HFF-Myc (cell line): ENCODE measurements at regions not wholly inside any gene's neighbourhood (a gene's known extent, or its start where the extent isn't known, plus 50 kb on each side); places are given as distances from the start of the nearest gene placed in this dataset.

Experiments used
- DNase-seq: peaks from one replicate; pipeline ENCODE4 v3.0.0-alpha.2; 2011; ENCODE audit warnings: low read depth; ENCODE audit errors: extremely low read depth
- H3K4me3 ChIP-seq: replicated peaks from 2 replicates; pipeline ENCODE4 v1.5.1; 2011; ENCODE audit warnings: low read depth, mild to moderate bottlenecking, control low read depth, low read length
- TF ChIP-seq, protein P1 (sequence below): IDR thresholded peaks from 2 replicates; pipeline ENCODE4 v1.5.1; 2012; ENCODE audit warnings: mild to moderate bottlenecking, low read depth, low read length, control low read depth; ENCODE audit errors: missing control alignments

DNA sequence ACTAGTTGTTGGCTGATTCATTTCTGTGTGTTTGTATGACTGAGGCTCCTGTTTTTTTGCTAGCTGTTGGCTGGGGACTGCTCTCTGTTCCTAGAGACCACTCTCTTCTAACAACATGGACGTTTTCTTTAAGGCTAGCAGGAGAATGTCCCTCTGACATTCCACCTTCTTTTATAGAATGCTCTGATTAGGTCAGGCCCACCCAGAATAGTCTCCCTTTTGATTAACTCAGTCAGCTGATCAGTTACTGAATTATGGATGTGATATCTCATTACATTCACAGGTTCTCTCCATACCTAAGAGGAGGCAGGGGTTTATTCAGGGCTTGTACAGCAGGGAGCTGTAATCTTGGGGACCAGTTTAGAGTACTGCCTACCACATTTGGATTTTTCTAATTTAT, 175.6 kb upstream of the RHOBTB1 start:
- no peak overlapping the region for H3K4me3 ChIP-seq
- no peak for DNase-seq
- TF ChIP-seq, protein P1, sequence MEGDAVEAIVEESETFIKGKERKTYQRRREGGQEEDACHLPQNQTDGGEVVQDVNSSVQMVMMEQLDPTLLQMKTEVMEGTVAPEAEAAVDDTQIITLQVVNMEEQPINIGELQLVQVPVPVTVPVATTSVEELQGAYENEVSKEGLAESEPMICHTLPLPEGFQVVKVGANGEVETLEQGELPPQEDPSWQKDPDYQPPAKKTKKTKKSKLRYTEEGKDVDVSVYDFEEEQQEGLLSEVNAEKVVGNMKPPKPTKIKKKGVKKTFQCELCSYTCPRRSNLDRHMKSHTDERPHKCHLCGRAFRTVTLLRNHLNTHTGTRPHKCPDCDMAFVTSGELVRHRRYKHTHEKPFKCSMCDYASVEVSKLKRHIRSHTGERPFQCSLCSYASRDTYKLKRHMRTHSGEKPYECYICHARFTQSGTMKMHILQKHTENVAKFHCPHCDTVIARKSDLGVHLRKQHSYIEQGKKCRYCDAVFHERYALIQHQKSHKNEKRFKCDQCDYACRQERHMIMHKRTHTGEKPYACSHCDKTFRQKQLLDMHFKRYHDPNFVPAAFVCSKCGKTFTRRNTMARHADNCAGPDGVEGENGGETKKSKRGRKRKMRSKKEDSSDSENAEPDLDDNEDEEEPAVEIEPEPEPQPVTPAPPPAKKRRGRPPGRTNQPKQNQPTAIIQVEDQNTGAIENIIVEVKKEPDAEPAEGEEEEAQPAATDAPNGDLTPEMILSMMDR = no peak

DNA sequence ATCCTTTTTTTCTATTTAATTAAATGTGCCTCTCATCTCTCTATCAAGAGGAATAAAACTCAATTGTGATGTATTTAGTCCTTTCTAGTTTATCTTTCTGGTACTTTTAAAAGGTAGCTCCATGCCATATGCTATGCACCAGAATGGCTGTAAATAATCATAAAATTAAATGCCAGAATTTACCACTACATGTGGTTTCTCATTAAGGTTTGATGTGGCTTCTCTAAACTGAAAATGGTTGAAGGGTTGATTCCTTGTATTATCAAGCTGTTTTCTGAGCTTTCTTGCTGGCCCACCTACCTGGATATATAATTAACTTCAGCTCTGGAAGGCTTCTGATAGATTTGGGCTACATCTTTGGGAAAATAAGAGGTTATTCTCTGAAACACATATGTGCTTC, 171.9 kb upstream of the RHOBTB1 start:
- DNase-seq = no peak
- H3K4me3 ChIP-seq = no peak overlapping the region
- TF ChIP-seq, protein P1 = no peak

DNA sequence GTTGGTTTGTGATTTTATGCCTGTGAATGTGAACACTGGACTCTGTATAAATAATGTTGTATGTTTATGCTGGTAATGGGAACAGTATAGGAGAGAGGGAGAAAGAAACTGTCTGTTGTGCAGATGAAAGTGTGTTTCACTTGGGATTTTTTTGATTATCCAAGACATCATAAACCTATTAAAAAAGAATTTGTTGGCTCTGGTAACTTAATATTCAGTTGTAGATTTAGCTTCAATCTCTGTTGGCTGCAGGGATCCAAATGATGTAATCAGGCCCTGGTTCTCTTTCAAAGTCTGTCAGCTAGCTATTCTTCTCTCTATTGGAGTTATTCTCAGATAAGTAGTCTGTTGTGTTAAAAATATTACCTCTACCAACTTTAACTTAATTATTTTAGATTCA, 168.8 kb upstream of the RHOBTB1 start:
- H3K4me3 ChIP-seq = no peak overlapping the region
- no peak for DNase-seq
- TF ChIP-seq, protein P1 = no peak

DNA sequence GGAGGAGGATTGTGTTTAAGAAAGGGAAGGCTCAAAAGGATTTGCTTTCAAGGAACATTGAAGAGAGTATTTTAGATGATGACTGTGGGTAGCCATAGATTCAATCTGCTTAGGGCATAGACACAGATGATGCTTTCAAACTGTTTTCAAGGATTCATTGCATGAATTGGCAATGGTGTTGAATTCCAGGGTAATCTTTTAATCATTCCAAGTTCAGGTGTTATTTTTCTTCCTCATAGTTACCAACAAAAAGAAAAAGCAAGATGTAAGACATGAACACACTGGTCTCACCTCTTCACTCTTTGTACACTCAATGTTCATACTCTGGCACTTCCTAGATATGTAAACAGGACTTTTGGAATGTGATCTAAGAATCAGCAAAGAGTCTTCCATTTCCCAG, 167.0 kb upstream of the RHOBTB1 start:
- DNase-seq = no peak
- TF ChIP-seq, protein P1 = no peak
- H3K4me3 ChIP-seq = no peak overlapping the region

DNA sequence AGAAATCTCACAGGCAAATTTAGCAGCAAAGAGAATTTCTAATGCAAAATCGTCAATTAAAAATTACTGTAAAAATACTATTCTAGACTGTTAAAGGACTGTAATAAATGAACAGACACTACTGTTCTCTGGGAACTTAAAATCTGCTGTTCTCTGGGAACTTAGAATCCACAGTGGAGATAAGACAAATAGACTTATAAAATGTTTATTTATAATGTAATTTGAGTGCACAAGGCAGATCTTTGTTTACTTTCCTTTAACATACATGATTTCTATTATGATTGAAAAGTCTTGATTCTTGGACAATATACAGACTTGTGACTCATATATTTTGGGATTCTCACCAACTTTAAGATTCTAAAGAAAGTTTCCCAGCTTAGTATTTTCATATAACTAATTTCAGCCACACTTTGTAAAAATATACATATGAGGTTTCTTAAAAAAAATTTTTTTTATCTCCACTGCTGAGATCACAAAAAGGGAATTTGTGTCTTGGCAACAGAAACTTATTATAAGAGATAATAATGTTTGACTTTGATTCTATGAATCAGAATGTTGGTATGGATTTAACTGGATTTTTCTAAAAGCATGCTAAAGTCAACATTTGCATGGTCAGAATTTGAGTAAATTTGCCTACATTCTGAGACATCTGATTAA, 166.3 kb upstream of the RHOBTB1 start:
- no peak overlapping the region for H3K4me3 ChIP-seq
- TF ChIP-seq, protein P1 = no peak
- DNase-seq = no peak

DNA sequence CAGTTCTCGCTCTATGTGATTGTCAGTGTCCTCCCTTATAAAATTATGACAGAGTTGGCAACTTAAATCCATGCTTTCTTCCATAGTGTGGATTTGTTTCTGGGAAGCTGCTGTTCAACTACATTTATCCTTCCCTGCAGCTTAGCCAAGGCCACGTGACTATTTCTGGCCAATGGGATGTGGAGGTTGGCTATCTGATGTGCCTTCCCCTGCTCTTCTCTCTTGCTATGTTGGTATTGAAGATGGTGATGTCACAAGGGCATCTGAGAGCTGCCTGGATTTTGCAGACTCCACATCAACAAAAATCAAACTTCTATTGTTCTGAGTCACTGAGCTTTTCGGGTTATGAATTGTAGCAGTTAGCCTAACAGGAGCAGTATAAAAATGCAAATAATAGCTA, 164.9 kb upstream of the RHOBTB1 start:
- no peak overlapping the region for H3K4me3 ChIP-seq
- TF ChIP-seq, protein P1 = no peak
- no peak for DNase-seq

DNA sequence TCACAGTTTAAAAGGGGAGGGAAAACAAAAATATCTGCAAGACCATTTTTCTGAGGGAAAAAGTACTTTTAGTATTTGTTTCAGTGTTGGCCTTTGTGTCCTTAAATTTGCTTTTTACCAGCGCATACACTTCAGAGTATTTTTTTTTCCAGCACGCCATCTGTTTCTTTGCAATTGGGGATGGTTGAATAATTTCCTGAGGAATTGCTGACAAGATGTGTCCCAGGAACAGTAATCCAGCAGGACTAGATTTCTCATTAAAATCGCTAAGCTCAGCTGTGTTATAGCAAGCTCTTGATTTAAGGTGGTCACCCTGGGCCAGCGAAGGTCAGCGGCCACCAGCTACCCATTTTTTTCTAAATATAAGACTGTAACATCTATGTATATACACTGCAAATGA, 156.9 kb upstream of the RHOBTB1 start:
- no peak overlapping the region for H3K4me3 ChIP-seq
- DNase-seq = no peak
- TF ChIP-seq, protein P1 = no peak
